NCI-H2227 (cell line): ENCODE measurements at regions not wholly inside any gene's neighbourhood (a gene's known extent, or its start where the extent isn't known, plus 50 kb on each side); places are given as distances from the start of the nearest gene placed in this dataset.
A peak's percentile ranks its signal among the peaks of the same experiment; 100 is the strongest.

Source experiments
- DNase-seq: peaks from one replicate; lab custom pipeline; 2025; ENCODE audit not compliant: unreplicated experiment; lab: John Stamatoyannopoulos, UW

- DNase-seq, result no peak
These were observed 50.1 kb upstream of the ZNF608 start for GRCh38 chr5:124796495-124796894.

- DNase-seq, result no peak
These were observed 51.2 kb upstream of the ZNF608 start for GRCh38 chr5:124797665-124798087.

- no peak for DNase-seq
These were observed 52.5 kb upstream of the ZNF608 start for GRCh38 chr5:124798890-124799289.

- DNase-seq, result no peak
These were observed 55.1 kb upstream of the ZNF608 start for GRCh38 chr5:124801551-124801950.

GRCh38 chr5:124803617-124804323 lies 57.3 kb upstream of the ZNF608 start:
- no peak for DNase-seq

- DNase-seq, result no peak
These were observed 59.6 kb upstream of the ZNF608 start for GRCh38 chr5:124806026-124806372.

GRCh38 chr5:124806373-124807077 lies 60.1 kb upstream of the ZNF608 start:
- peak; percentile 94 for DNase-seq

GRCh38 chr5:124808842-124809268 lies 62.4 kb upstream of the ZNF608 start:
- DNase-seq, result no peak

- DNase-seq, result no peak
These were observed 64.1 kb upstream of the ZNF608 start for GRCh38 chr5:124810396-124811006.

GRCh38 chr5:124812771-124813358 lies 66.4 kb upstream of the ZNF608 start:
- no peak for DNase-seq

- DNase-seq, result no peak
These were observed 69.9 kb upstream of the ZNF608 start for GRCh38 chr5:124816381-124816780.

GRCh38 chr5:124819201-124819600 lies 72.8 kb upstream of the ZNF608 start:
- no peak for DNase-seq

- no peak for DNase-seq
These were observed 76.2 kb upstream of the ZNF608 start for GRCh38 chr5:124822647-124823046.

GRCh38 chr5:124823380-124823779 lies 76.9 kb upstream of the ZNF608 start:
- no peak for DNase-seq

- peak; percentile 52 for DNase-seq
These were observed 78.3 kb upstream of the ZNF608 start for GRCh38 chr5:124824637-124825158.

GRCh38 chr5:124825250-124825982 lies 79.0 kb upstream of the ZNF608 start:
- no peak for DNase-seq

GRCh38 chr5:124825983-124826337 lies 79.5 kb upstream of the ZNF608 start:
- DNase-seq, result no peak

GRCh38 chr5:124828731-124829234 lies 82.3 kb upstream of the ZNF608 start:
- no peak for DNase-seq

GRCh38 chr5:124831687-124832240 lies 85.3 kb upstream of the ZNF608 start:
- no peak for DNase-seq

- DNase-seq, result no peak
These were observed 86.1 kb upstream of the ZNF608 start for GRCh38 chr5:124832510-124832909.
